Neural cell (in vitro differentiated cells): ENCODE measurements at regions not wholly inside any gene's neighbourhood (a gene's known extent, or its start where the extent isn't known, plus 50 kb on each side); places are given as distances from the start of the nearest gene placed in this dataset.

ENCODE experiments used
- H2AFZ ChIP-seq: fragments of 200-600, 300-800 bp; sonication (generic), shearing (Covaris generic); 2 replicates; pipeline ENCODE4 v1.6.0; 2014; ENCODE audit warnings: low read depth, mild to moderate bottlenecking, antibody characterized with exemption, low read length, moderate library complexity
- H3F3A ChIP-seq: fragments of 200-600 bp; shearing (Covaris generic); 2 replicates; pipeline ENCODE4 v1.6.1; 2016; ENCODE audit warnings: mild to moderate bottlenecking, moderate library complexity, mixed read lengths, antibody characterized with exemption, low read length; ENCODE audit not compliant: insufficient read depth, poor library complexity, severe bottlenecking
- H3K27ac ChIP-seq: fragments of 200-600, 300-800 bp; sonication (generic), shearing (Covaris generic); 2 replicates; pipeline ENCODE4 v1.5.1; 2014; ENCODE audit warnings: mild to moderate bottlenecking, low read length, moderate library complexity
- H3K27me3 ChIP-seq: fragments of 300-800, 200-600 bp; sonication (generic), shearing (Covaris generic); 2 replicates; pipeline ENCODE4 v1.6.0; 2014; ENCODE audit warnings: mild to moderate bottlenecking, low read depth, low read length, moderate library complexity; ENCODE audit not compliant: insufficient read depth
- H3K36me3 ChIP-seq: fragments of 300-800, 200-600 bp; sonication (generic), shearing (Covaris generic); 2 replicates; pipeline ENCODE4 v1.5.1; 2014; ENCODE audit warnings: mild to moderate bottlenecking, antibody characterized with exemption, low read length, moderate library complexity; ENCODE audit not compliant: insufficient read depth
- H3K4me2 ChIP-seq: fragments of 300-800, 200-600 bp; sonication (generic), shearing (Covaris generic); 2 replicates; pipeline ENCODE4 v1.6.0; 2014; ENCODE audit warnings: mild to moderate bottlenecking, low read length
- H3K4me3 ChIP-seq: fragments of 300-800, 200-600 bp; sonication (generic), shearing (Covaris generic); 2 replicates; pipeline ENCODE4 v1.5.1; 2014; ENCODE audit warnings: mild to moderate bottlenecking, low read length, moderate library complexity
- H3K79me2 ChIP-seq: fragments of 200-600 bp; shearing (Covaris generic); replicated peaks from 2 replicates; pipeline ENCODE4 v1.6.0; 2014; ENCODE audit warnings: mild to moderate bottlenecking, low read length, moderate library complexity; ENCODE audit not compliant: insufficient read depth
- H3K9ac ChIP-seq: fragments of 300-800, 200-600 bp; sonication (generic), shearing (Covaris generic); 2 replicates; pipeline ENCODE4 v1.6.1; 2016; ENCODE audit warnings: mild to moderate bottlenecking, low read length, mixed read lengths
- H3K9me2 ChIP-seq: fragments of 200-600 bp; shearing (Covaris generic); 2 replicates; pipeline ENCODE4 v1.6.1; 2016; ENCODE audit warnings: mild to moderate bottlenecking, low read length, mixed read lengths; ENCODE audit not compliant: insufficient read depth
- H3K9me3 ChIP-seq: fragments of 200-600, 300-800 bp; sonication (generic), shearing (Covaris generic); 2 replicates; pipeline ENCODE4 v1.6.1; 2016; ENCODE audit warnings: mild to moderate bottlenecking, mixed run types, low read length, moderate library complexity, mixed read lengths
- H4K20me1 ChIP-seq: fragments of 200-600 bp; shearing (Covaris generic); 2 replicates; pipeline ENCODE4 v1.6.1; 2016; ENCODE audit warnings: mild to moderate bottlenecking, mixed run types; ENCODE audit not compliant: insufficient read depth
- EP300 ChIP-seq: fragments of 450-650 bp; conservative IDR thresholded peaks from 2 replicates; pipeline ENCODE4 v1.6.1; 2014; ENCODE audit warnings: antibody characterized with exemption, mild to moderate bottlenecking, moderate library complexity; ENCODE audit not compliant: poor library complexity, severe bottlenecking
- EZH2 ChIP-seq: fragments of 200-600, 300-800 bp; shearing (Covaris generic), sonication (generic); IDR thresholded peaks from 2 replicates; pipeline ENCODE4 v1.6.1; 2014; ENCODE audit warnings: antibody characterized with exemption, low read length, borderline replicate concordance, mild to moderate bottlenecking; ENCODE audit not compliant: insufficient read depth, poor library complexity, severe bottlenecking
- MXI1 ChIP-seq: fragments of 450-650 bp; conservative IDR thresholded peaks from 2 replicates; pipeline ENCODE4 v1.6.1; 2014; ENCODE audit warnings: antibody characterized with exemption, mild to moderate bottlenecking; ENCODE audit not compliant: poor library complexity, severe bottlenecking
- POLR2AphosphoS5 ChIP-seq: IDR thresholded peaks from 2 replicates; pipeline ENCODE4 v1.6.1; 2012
- RAD21 ChIP-seq: fragments of 450-650 bp; conservative IDR thresholded peaks from 2 replicates; pipeline ENCODE4 v1.6.1; 2014; ENCODE audit warnings: antibody characterized with exemption, mild to moderate bottlenecking, moderate library complexity
- SMC3 ChIP-seq: fragments of 450-650 bp; conservative IDR thresholded peaks from 2 replicates; pipeline ENCODE4 v1.6.1; 2014; ENCODE audit warnings: antibody characterized with exemption, mild to moderate bottlenecking, moderate library complexity; ENCODE audit not compliant: poor library complexity
- TAF1 ChIP-seq: IDR thresholded peaks from 2 replicates; pipeline ENCODE4 v1.6.1; 2012; ENCODE audit warnings: low read depth
- TF ChIP-seq, protein P1 (sequence below): fragments of 450-650 bp; IDR thresholded peaks from 2 replicates; pipeline ENCODE4 v1.5.1; 2014; ENCODE audit warnings: antibody characterized with exemption, mild to moderate bottlenecking, moderate library complexity; ENCODE audit not compliant: poor library complexity, severe bottlenecking
- TF ChIP-seq, protein P2 (sequence below): IDR thresholded peaks from 2 replicates; pipeline ENCODE4 v1.6.1; 2012; ENCODE audit warnings: borderline replicate concordance

DNA sequence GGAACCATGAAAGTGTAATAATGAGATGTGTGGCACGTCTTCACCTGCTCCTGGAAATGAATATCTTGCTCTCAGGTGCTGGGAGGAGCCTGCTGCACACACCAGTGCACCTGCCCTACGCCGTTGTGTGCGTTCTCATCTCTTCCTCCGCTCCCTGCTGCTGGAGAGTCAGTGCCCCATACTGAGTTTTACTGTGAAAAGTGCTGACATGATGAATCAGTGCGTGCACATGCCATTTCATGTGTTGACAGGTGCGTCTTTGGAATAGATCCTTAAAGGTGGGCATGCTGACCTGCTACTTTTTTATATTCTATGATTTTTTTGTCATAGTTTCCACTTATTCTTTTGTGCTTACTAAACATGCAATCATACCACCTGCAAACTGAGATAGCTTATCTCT lies 1015.8 kb downstream of the BRD1 start:
- Histone ChIP-seq H3K4me3 (no peak overlapping the region), H3F3A (no peaks in the 10 kb centered on the region), H3K9me2 (no peaks in the 10 kb centered on the region), H3K9ac (no peak overlapping the region), H3K36me3 (no peaks in the 10 kb centered on the region), H3K27ac (no peak overlapping the region), H4K20me1 (no peaks in the 10 kb centered on the region), H3K9me3 (no peaks in the 10 kb centered on the region), H3K27me3 (no peaks in the 10 kb centered on the region), H2AFZ (no peak overlapping the region), H3K79me2 (no peaks in the 10 kb centered on the region), H3K4me2 (no peak overlapping the region)
- TF ChIP-seq TAF1 (no peak), EP300 (peak; percentile 40), RAD21 (no peak), POLR2AphosphoS5 (peak; percentile 55), MXI1 (no peak), SMC3 (no peak)
- TF ChIP-seq, protein P1, sequence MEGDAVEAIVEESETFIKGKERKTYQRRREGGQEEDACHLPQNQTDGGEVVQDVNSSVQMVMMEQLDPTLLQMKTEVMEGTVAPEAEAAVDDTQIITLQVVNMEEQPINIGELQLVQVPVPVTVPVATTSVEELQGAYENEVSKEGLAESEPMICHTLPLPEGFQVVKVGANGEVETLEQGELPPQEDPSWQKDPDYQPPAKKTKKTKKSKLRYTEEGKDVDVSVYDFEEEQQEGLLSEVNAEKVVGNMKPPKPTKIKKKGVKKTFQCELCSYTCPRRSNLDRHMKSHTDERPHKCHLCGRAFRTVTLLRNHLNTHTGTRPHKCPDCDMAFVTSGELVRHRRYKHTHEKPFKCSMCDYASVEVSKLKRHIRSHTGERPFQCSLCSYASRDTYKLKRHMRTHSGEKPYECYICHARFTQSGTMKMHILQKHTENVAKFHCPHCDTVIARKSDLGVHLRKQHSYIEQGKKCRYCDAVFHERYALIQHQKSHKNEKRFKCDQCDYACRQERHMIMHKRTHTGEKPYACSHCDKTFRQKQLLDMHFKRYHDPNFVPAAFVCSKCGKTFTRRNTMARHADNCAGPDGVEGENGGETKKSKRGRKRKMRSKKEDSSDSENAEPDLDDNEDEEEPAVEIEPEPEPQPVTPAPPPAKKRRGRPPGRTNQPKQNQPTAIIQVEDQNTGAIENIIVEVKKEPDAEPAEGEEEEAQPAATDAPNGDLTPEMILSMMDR = no peak

DNA sequence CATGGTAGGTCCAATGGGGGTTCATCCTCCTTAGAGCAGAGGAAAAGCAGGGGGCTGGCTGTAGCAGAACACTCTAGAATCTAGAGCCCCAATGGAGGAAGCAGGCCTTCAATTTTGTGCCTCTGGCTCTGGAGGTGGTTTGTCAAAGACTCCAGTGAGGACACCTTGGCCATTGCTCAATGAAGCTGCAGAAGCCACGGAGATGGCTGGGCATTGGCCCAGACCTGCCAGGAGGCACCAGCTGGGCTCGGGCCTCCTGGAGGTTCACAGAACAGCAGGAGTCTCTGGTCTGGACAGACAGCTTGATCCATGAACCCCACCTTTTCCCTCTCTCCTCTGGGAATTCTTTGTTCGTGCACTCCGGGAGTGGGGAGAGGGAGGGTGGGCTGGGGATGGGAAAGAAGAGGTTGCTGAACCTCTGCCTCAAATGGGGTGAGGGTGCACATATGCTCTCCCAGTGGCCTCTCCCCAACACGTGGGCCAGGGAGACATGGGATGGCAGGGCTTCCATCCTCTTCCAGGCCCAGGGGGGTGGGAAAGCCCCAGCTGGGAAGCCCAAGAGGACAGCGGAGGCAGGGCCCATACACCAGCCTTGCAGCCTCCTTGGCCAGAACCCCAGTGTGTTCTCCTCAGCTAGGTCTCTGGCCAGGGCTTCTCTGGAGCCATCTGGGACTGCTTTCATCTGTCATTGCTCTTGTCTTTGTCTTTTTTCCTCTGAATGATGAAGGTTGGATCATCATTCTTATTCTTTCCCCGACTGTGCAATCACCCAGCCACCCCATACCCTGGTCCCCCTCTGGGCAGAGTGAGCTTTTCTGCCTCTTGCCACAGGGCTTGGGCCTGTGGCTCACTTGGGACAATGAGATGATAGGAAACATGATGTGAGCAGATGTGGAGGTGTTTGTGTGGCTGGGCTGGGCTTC lies 1019.4 kb downstream of the BRD1 start:
- Histone ChIP-seq H3K27ac (no peak overlapping the region), H3F3A (no peaks in the 10 kb centered on the region), H3K4me2 (no peak overlapping the region), H3K27me3 (no peaks in the 10 kb centered on the region), H3K9ac (no peak overlapping the region), H3K79me2 (no peaks in the 10 kb centered on the region), H3K9me2 (no peaks in the 10 kb centered on the region), H4K20me1 (no peaks in the 10 kb centered on the region), H3K4me3 (no peak overlapping the region), H3K9me3 (no peaks in the 10 kb centered on the region), H2AFZ (no peak overlapping the region), H3K36me3 (no peaks in the 10 kb centered on the region)
- TF ChIP-seq RAD21 (no peak), SMC3 (no peak), TAF1 (no peak), POLR2AphosphoS5 (no peak), EP300 (no peak), MXI1 (no peak), EZH2 (no peak)
- TF ChIP-seq, protein P2, sequence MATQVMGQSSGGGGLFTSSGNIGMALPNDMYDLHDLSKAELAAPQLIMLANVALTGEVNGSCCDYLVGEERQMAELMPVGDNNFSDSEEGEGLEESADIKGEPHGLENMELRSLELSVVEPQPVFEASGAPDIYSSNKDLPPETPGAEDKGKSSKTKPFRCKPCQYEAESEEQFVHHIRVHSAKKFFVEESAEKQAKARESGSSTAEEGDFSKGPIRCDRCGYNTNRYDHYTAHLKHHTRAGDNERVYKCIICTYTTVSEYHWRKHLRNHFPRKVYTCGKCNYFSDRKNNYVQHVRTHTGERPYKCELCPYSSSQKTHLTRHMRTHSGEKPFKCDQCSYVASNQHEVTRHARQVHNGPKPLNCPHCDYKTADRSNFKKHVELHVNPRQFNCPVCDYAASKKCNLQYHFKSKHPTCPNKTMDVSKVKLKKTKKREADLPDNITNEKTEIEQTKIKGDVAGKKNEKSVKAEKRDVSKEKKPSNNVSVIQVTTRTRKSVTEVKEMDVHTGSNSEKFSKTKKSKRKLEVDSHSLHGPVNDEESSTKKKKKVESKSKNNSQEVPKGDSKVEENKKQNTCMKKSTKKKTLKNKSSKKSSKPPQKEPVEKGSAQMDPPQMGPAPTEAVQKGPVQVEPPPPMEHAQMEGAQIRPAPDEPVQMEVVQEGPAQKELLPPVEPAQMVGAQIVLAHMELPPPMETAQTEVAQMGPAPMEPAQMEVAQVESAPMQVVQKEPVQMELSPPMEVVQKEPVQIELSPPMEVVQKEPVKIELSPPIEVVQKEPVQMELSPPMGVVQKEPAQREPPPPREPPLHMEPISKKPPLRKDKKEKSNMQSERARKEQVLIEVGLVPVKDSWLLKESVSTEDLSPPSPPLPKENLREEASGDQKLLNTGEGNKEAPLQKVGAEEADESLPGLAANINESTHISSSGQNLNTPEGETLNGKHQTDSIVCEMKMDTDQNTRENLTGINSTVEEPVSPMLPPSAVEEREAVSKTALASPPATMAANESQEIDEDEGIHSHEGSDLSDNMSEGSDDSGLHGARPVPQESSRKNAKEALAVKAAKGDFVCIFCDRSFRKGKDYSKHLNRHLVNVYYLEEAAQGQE = no peak
- TF ChIP-seq, protein P1 = no peak
